ENCODE measurements at regions not wholly inside any gene's neighbourhood (a gene's known extent, or its start where the extent isn't known, plus 50 kb on each side); places are given as distances from the start of the nearest gene placed in this dataset.
A peak's percentile ranks its signal among the peaks of the same experiment; 100 is the strongest.

GRCh38 chr16:86372193-86372592 is 138.1 kb upstream of the FOXF1 start:
- DNase-seq: no peak

GRCh38 chr16:86373276-86373901 is 136.9 kb upstream of the FOXF1 start:
- DNase-seq: no peak

- DNase-seq: no peak
These were observed 135.7 kb upstream of the FOXF1 start for GRCh38 chr16:86374603-86375130.

GRCh38 chr16:86375364-86375763 is 135.0 kb upstream of the FOXF1 start:
- DNase-seq: peak; percentile 88

- peak; percentile 50 for DNase-seq
These were observed 134.5 kb upstream of the FOXF1 start for GRCh38 chr16:86375851-86376250.

GRCh38 chr16:86376837-86377236 is 133.5 kb upstream of the FOXF1 start:
- no peak for DNase-seq

GRCh38 chr16:86377251-86378022 is 132.9 kb upstream of the FOXF1 start:
- no peak for DNase-seq

GRCh38 chr16:86378128-86378527 is 132.2 kb upstream of the FOXF1 start:
- no peak for DNase-seq

GRCh38 chr16:86378831-86379504 is 131.4 kb upstream of the FOXF1 start:
- DNase-seq: no peak

GRCh38 chr16:86379505-86379846 is 130.9 kb upstream of the FOXF1 start:
- peak; percentile 57 for DNase-seq

- DNase-seq: no peak
These were observed 130.3 kb upstream of the FOXF1 start for GRCh38 chr16:86380030-86380429.

GRCh38 chr16:86381491-86381890 is 128.8 kb upstream of the FOXF1 start:
- no peak for DNase-seq

GRCh38 chr16:86382067-86382773 is 128.1 kb upstream of the FOXF1 start:
- no peak for DNase-seq

GRCh38 chr16:86382774-86383407 is 127.4 kb upstream of the FOXF1 start:
- no peak for DNase-seq

GRCh38 chr16:86383488-86384262 is 126.7 kb upstream of the FOXF1 start:
- peak; percentile 76 for DNase-seq

GRCh38 chr16:86384263-86384649 is 126.1 kb upstream of the FOXF1 start:
- DNase-seq: no peak

- DNase-seq: no peak
These were observed 125.3 kb upstream of the FOXF1 start for GRCh38 chr16:86384980-86385379.

- DNase-seq: peak; percentile 96
These were observed 122.6 kb upstream of the FOXF1 start for GRCh38 chr16:86387468-86388440.

- no peak for DNase-seq
These were observed 121.4 kb upstream of the FOXF1 start for GRCh38 chr16:86388976-86389375.

- DNase-seq: peak; percentile 40
These were observed 120.6 kb upstream of the FOXF1 start for GRCh38 chr16:86389566-86390328.

All from fibroblast of skin of abdomen (primary cell).